ENCODE measurements at regions not wholly inside any gene's neighbourhood (a gene's known extent, or its start where the extent isn't known, plus 50 kb on each side); places are given as distances from the start of the nearest gene placed in this dataset.

DNA sequence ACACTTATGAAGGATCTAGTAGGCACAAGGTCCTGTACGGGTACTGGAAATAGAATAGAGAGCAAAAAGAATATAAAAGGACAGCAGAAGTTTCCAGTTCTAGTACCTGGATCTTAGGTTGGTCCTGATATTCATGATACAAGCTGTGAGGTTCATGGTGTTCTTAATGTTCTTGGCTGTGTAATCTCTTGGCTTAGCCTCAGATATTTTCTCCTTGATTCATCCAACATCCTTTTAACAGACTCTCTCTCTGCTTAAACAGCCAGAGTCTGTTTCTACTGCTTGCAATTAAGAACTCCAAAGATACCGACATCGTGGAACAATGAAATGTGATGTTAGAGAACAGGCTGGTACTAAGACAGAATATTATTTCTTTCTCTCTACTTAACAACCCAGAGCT, 49.9 kb downstream of the CNTN3 start:
- ATAC-seq (ENCODE audit: low read depth), result no peak
- no peak overlapping the region for H3K27ac Mint-ChIP-seq

GRCh38 chr3:74562558-74563269, 51.7 kb downstream of the CNTN3 start:
- Mint-ChIP-seq H3K36me3 (no peaks in the 10 kb centered on the region), H3K27me3 (no peaks in the 10 kb centered on the region), H3K4me3 (no peak overlapping the region), H3K4me1 (no peaks in the 10 kb centered on the region), H3K27ac (no peak overlapping the region), H3K9me3 (peaks cover 17% of the 10 kb centered on the region)
- ATAC-seq (ENCODE audit: low read depth) (no peak), DNase-seq (no peak)
- POLR2A ChIA-PET, result no interaction called here

More for the DNA sequence above, 49.9 kb downstream of the CNTN3 start:
- Mint-ChIP-seq H3K4me3 (no peak overlapping the region), H3K4me1 (no peaks in the 10 kb centered on the region), H3K9me3 (peaks cover 15% of the 10 kb centered on the region), H3K27me3 (no peaks in the 10 kb centered on the region), H3K36me3 (no peaks in the 10 kb centered on the region)
- POLR2A ChIA-PET, result no interaction called here
- DNase-seq, result no peak

- POLR2A ChIA-PET, result no interaction called here
- DNase-seq (no peak), ATAC-seq (ENCODE audit: low read depth) (no peak)
- Mint-ChIP-seq H3K36me3 (no peaks in the 10 kb centered on the region), H3K4me3 (no peak overlapping the region), H3K9me3 (peaks cover 17% of the 10 kb centered on the region), H3K4me1 (no peaks in the 10 kb centered on the region), H3K27ac (no peak overlapping the region), H3K27me3 (no peaks in the 10 kb centered on the region)
Measured at GRCh38 chr3:74561881-74562280, 52.6 kb downstream of the CNTN3 start.

GRCh38 chr3:74559261-74559660, 55.2 kb downstream of the CNTN3 start:
- POLR2A ChIA-PET, result no interaction called here
- no peaks in the 10 kb centered on the region for H3K4me1 Mint-ChIP-seq
- peaks cover 13% of the 10 kb centered on the region for H3K9me3 Mint-ChIP-seq

GRCh38 chr3:74550686-74551085, 63.8 kb downstream of the CNTN3 start:
- DNase-seq (no peak), ATAC-seq (ENCODE audit: low read depth) (no peak)
- no peaks in the 10 kb centered on the region for H3K4me1 Mint-ChIP-seq
- no peak overlapping the region for H3K27ac Mint-ChIP-seq
- H3K9me3 Mint-ChIP-seq, result peaks cover 10% of the 10 kb centered on the region
- POLR2A ChIA-PET, result no interaction called here
- H3K36me3 Mint-ChIP-seq, result no peaks in the 10 kb centered on the region
- no peak overlapping the region for H3K4me3 Mint-ChIP-seq
- H3K27me3 Mint-ChIP-seq, result no peaks in the 10 kb centered on the region

More at GRCh38 chr3:74559261-74559660, 55.2 kb downstream of the CNTN3 start:
- Mint-ChIP-seq H3K4me3 (no peak overlapping the region), H3K27ac (no peak overlapping the region), H3K36me3 (no peaks in the 10 kb centered on the region), H3K27me3 (no peaks in the 10 kb centered on the region)
- DNase-seq (no peak), ATAC-seq (ENCODE audit: low read depth) (no peak)

GRCh38 chr3:74546426-74546825, 68.0 kb downstream of the CNTN3 start:
- peaks cover 5% of the 10 kb centered on the region for H3K9me3 Mint-ChIP-seq
- POLR2A ChIA-PET, result no interaction called here
- no peaks in the 10 kb centered on the region for H3K4me1 Mint-ChIP-seq
- H3K4me3 Mint-ChIP-seq, result no peak overlapping the region
- H3K27ac Mint-ChIP-seq, result no peak overlapping the region
- DNase-seq, result no peak
- no peak for ATAC-seq (ENCODE audit: low read depth)
- no peaks in the 10 kb centered on the region for H3K27me3 Mint-ChIP-seq
- no peaks in the 10 kb centered on the region for H3K36me3 Mint-ChIP-seq

DNA sequence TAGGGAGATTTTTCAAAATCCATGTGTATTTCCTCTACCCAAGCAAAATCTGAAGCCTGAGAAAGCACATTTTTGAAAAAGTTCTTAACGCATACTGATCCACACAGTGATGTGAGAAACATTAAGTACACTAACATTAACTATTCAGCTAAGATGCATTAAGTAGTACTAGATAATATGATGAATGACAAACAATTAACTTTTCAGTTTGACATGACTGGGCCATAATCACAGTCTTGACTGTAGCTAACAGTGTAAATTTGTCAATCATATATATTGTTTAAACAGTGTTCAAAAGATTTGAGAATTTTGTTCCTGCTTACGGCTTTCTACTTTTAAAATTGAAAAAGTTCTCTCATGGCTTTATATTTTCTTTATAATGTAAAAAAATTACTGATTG, 72.0 kb downstream of the CNTN3 start:
- no peak overlapping the region for H3K4me3 Mint-ChIP-seq
- DNase-seq, result no peak
- H3K9me3 Mint-ChIP-seq, result no peaks in the 10 kb centered on the region
- no peaks in the 10 kb centered on the region for H3K4me1 Mint-ChIP-seq
- no peak overlapping the region for H3K27ac Mint-ChIP-seq
- POLR2A ChIA-PET, result no interaction called here
- H3K36me3 Mint-ChIP-seq, result no peaks in the 10 kb centered on the region
- H3K27me3 Mint-ChIP-seq, result no peaks in the 10 kb centered on the region
- ATAC-seq (ENCODE audit: low read depth), result no peak

GRCh38 chr3:74539876-74540275, 74.6 kb downstream of the CNTN3 start:
- no peak for ATAC-seq (ENCODE audit: low read depth)
- DNase-seq, result no peak
- Mint-ChIP-seq H3K4me1 (no peaks in the 10 kb centered on the region), H3K9me3 (no peaks in the 10 kb centered on the region), H3K4me3 (no peak overlapping the region), H3K27me3 (no peaks in the 10 kb centered on the region), H3K36me3 (no peaks in the 10 kb centered on the region), H3K27ac (no peak overlapping the region)
- POLR2A ChIA-PET, result no interaction called here

GRCh38 chr3:74538669-74539068, 75.8 kb downstream of the CNTN3 start:
- ATAC-seq (ENCODE audit: low read depth), result no peak
- Mint-ChIP-seq H3K4me3 (no peak overlapping the region), H3K36me3 (no peaks in the 10 kb centered on the region), H3K27me3 (no peaks in the 10 kb centered on the region), H3K4me1 (no peaks in the 10 kb centered on the region), H3K9me3 (no peaks in the 10 kb centered on the region), H3K27ac (no peak overlapping the region)
- POLR2A ChIA-PET, result no interaction called here
- DNase-seq, result no peak

DNA sequence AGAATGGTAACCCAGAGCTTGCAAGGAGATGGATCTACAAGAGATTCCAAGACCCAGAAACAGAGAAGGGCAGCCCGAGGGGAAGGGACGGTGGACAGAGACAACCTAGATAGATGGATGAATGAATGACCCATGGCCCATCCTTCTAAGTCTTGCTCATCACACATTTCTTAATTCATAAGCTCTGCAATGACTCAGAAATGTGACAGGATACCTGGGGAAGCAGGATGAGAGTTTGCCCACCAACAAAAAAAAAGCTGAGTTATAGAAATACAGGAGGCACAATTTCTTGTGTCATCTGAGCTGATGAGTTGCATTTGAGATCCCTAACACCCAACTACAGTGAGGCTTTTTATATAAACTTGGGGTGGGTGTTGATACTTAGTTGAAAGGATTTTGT, 76.6 kb downstream of the CNTN3 start:
- Mint-ChIP-seq H3K27me3 (no peaks in the 10 kb centered on the region), H3K9me3 (no peaks in the 10 kb centered on the region), H3K4me3 (no peak overlapping the region), H3K27ac (no peak overlapping the region), H3K4me1 (no peaks in the 10 kb centered on the region), H3K36me3 (no peaks in the 10 kb centered on the region)
- no peak for ATAC-seq (ENCODE audit: low read depth)
- DNase-seq, result no peak
- POLR2A ChIA-PET, result no interaction called here

GRCh38 chr3:74537164-74537563, 77.3 kb downstream of the CNTN3 start:
- H3K4me1 Mint-ChIP-seq, result no peaks in the 10 kb centered on the region
- H3K9me3 Mint-ChIP-seq, result no peaks in the 10 kb centered on the region
- no peak for DNase-seq
- no peaks in the 10 kb centered on the region for H3K36me3 Mint-ChIP-seq
- H3K27me3 Mint-ChIP-seq, result no peaks in the 10 kb centered on the region
- no peak overlapping the region for H3K4me3 Mint-ChIP-seq
- no peak for ATAC-seq (ENCODE audit: low read depth)
- H3K27ac Mint-ChIP-seq, result no peak overlapping the region
- POLR2A ChIA-PET, result no interaction called here

DNA sequence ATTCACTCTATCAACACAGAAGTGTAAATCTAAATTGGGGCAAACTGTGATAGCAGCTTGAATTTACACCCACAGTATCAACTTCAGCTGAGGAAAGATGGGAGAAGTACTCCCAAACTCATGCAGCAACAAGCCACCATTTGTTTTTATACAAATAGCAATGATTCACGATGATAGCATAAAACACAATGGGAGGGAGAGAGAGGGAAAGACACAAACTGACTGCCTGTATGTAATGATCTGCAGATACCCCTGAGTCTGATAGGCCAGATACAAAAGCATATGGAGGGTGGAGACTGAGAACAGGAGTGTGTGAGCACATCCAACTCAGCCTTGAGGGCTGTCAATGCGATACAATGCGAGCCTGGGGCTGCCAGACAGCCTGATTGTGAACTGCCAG, 79.2 kb downstream of the CNTN3 start:
- Mint-ChIP-seq H3K27me3 (no peaks in the 10 kb centered on the region), H3K9me3 (peaks cover 12% of the 10 kb centered on the region), H3K36me3 (no peaks in the 10 kb centered on the region), H3K27ac (no peak overlapping the region), H3K4me3 (no peak overlapping the region), H3K4me1 (no peaks in the 10 kb centered on the region)
- DNase-seq, result no peak
- POLR2A ChIA-PET, result no interaction called here
- no peak for ATAC-seq (ENCODE audit: low read depth)

DNA sequence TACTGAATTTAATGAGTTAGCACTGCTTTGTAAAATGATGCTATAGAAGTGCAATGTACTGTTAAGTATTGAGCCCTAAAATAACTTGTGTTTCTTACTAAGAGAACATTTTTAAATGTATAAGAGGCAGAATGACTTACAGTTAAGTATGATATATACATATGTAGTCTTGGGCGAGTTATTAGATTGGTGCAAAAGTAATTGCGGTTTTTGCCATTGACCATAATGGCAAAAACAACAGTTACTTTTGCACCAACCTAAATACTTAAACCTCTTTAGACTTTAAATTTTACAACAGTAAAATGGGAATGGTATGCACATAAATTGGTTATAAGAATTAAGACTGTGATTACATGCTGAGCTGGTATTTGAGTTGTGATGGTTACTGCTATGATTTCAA, 79.8 kb downstream of the CNTN3 start:
- Mint-ChIP-seq H3K36me3 (no peaks in the 10 kb centered on the region), H3K27ac (no peak overlapping the region), H3K9me3 (peaks cover 12% of the 10 kb centered on the region), H3K4me3 (no peak overlapping the region), H3K4me1 (no peaks in the 10 kb centered on the region), H3K27me3 (no peaks in the 10 kb centered on the region)
- DNase-seq, result no peak
- ATAC-seq (ENCODE audit: low read depth), result no peak
- POLR2A ChIA-PET, result no interaction called here

DNA sequence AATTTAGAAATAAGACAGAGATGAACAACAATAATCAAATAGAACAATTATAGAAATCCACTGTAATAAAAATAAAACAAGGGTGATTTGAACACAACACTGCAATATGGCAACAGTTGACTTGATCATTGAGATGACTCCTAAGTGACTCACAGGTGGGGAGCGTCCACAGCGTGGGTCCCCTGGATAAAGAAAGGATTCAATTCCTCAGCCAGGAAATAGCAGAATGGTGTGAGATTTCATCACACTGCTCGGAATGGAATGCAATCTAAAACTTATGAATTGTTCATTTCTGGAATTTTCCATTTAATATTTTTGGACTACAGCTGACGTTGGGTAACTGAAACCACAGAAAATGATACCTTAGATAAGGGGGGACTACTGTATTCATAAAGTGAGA, 82.0 kb downstream of the CNTN3 start:
- no peak overlapping the region for H3K4me3 Mint-ChIP-seq
- H3K9me3 Mint-ChIP-seq, result peaks cover 12% of the 10 kb centered on the region
- ATAC-seq (ENCODE audit: low read depth) (no peak), DNase-seq (no peak)
- POLR2A ChIA-PET, result no interaction called here
- H3K27me3 Mint-ChIP-seq, result no peaks in the 10 kb centered on the region
- H3K4me1 Mint-ChIP-seq, result no peaks in the 10 kb centered on the region
- no peaks in the 10 kb centered on the region for H3K36me3 Mint-ChIP-seq
- H3K27ac Mint-ChIP-seq, result no peak overlapping the region

- Mint-ChIP-seq H3K9me3 (peaks cover 12% of the 10 kb centered on the region), H3K27me3 (no peaks in the 10 kb centered on the region), H3K36me3 (no peaks in the 10 kb centered on the region), H3K4me3 (no peak overlapping the region), H3K27ac (no peak overlapping the region), H3K4me1 (no peaks in the 10 kb centered on the region)
- DNase-seq (no peak), ATAC-seq (ENCODE audit: low read depth) (no peak)
- POLR2A ChIA-PET, result no interaction called here
Measured at GRCh38 chr3:74531491-74531890, 83.0 kb downstream of the CNTN3 start.
